Hepatocyte (in vitro differentiated cells): ENCODE measurements at regions not wholly inside any gene's neighbourhood (a gene's known extent, or its start where the extent isn't known, plus 50 kb on each side); places are given as distances from the start of the nearest gene placed in this dataset.
"Not testable (repeated sequence)": the region's sequence is repeated elsewhere in the genome, so short reads cannot be mapped to it uniquely, and the experiment has no call there.

Source experiments
- DNase-seq: peaks from one replicate; pipeline ENCODE4 v3.0.0-alpha.2; 2016; ENCODE audit warnings: low spot score
- H2AFZ ChIP-seq: fragments of 200-600 bp; sonication (generic); 2 replicates; pipeline ENCODE4 v1.6.0; 2016; ENCODE audit warnings: antibody characterized with exemption, mild to moderate bottlenecking
- H3K27ac ChIP-seq: fragments of 200-600 bp; sonication (generic); 2 replicates; pipeline ENCODE4 v1.5.1; 2016; ENCODE audit warnings: mild to moderate bottlenecking
- H3K27me3 ChIP-seq: fragments of 200-600 bp; sonication (generic); 2 replicates; pipeline ENCODE4 v1.6.1; 2016
- H3K36me3 ChIP-seq: fragments of 200-600 bp; sonication (generic); replicated peaks from 2 replicates; pipeline ENCODE4 v1.5.1; 2016; ENCODE audit warnings: low read depth; ENCODE audit not compliant: insufficient read depth
- H3K4me1 ChIP-seq: fragments of 200-600 bp; sonication (generic); 2 replicates; pipeline ENCODE4 v1.5.1; 2016; ENCODE audit warnings: mild to moderate bottlenecking, moderate library complexity; ENCODE audit not compliant: insufficient read depth
- H3K4me2 ChIP-seq: fragments of 200-600 bp; sonication (generic); 2 replicates; pipeline ENCODE4 v1.6.0; 2016
- H3K4me3 ChIP-seq: fragments of 200-600 bp; sonication (generic); 2 replicates; pipeline ENCODE4 v1.5.1; 2016; ENCODE audit warnings: mild to moderate bottlenecking
- H3K79me2 ChIP-seq: fragments of 200-600 bp; sonication (generic); 2 replicates; pipeline ENCODE4 v1.6.0; 2017; ENCODE audit warnings: mild to moderate bottlenecking
- H3K9me2 ChIP-seq: fragments of 200-600 bp; sonication (generic); replicated peaks from 2 replicates; pipeline ENCODE4 v1.6.0; 2017; ENCODE audit warnings: mild to moderate bottlenecking; ENCODE audit not compliant: insufficient read depth
- H3K9me3 ChIP-seq: fragments of 200-600 bp; sonication (generic); 2 replicates; pipeline ENCODE4 v1.5.1; 2016; ENCODE audit warnings: low read depth, mild to moderate bottlenecking
- H4K20me1 ChIP-seq: fragments of 200-600 bp; sonication (generic); 2 replicates; pipeline ENCODE4 v1.6.0; 2016; ENCODE audit warnings: mild to moderate bottlenecking; ENCODE audit not compliant: insufficient read depth, poor library complexity, severe bottlenecking
- CTCF ChIP-seq: fragments of 200-600 bp; sonication (generic); IDR thresholded peaks from 2 replicates; pipeline ENCODE4 v1.5.1; 2016; ENCODE audit warnings: antibody characterized with exemption, mild to moderate bottlenecking; ENCODE audit not compliant: poor library complexity
- EZH2 ChIP-seq: fragments of 200-600 bp; sonication (generic); IDR thresholded peaks from 2 replicates; pipeline ENCODE4 v1.6.1; 2016; ENCODE audit warnings: antibody characterized with exemption, mild to moderate bottlenecking, borderline replicate concordance
- EZH2phosphoT487 ChIP-seq: fragments of 200-600 bp; sonication (generic); IDR thresholded peaks from one replicate; pipeline ENCODE4 v1.6.1; 2018; ENCODE audit warnings: antibody characterized with exemption, mild to moderate bottlenecking, low read depth, moderate library complexity; ENCODE audit not compliant: unreplicated experiment, severe bottlenecking
- WGBS: methylation state at CpG from one replicate; pipeline ENCODE4 v1.1.6; 2016; ENCODE audit warnings: low lambda C conversion rate; ENCODE audit errors: missing lambda C conversion rate; 5-methylcytosine and 5-hydroxymethylcytosine counted together

GRCh38 chr18:37844209-37844970 lies 278.8 kb upstream of the CELF4 start:
- Histone ChIP-seq H3K27ac (no peak overlapping the region), H4K20me1 (no peaks in the 10 kb centered on the region), H3K9me2 (no peaks in the 10 kb centered on the region), H3K4me1 (no peaks in the 10 kb centered on the region), H3K4me2 (no peak overlapping the region), H3K27me3 (no peaks in the 10 kb centered on the region), H3K4me3 (no peak overlapping the region), H3K9me3 (no peaks in the 10 kb centered on the region), H2AFZ (no peak overlapping the region), H3K36me3 (no peaks in the 10 kb centered on the region), H3K79me2 (no peaks in the 10 kb centered on the region)
- 68% methylated on average over 10 of the region's 10 CpGs for WGBS
- DNase-seq = no peak
- TF ChIP-seq CTCF = no peak
- TF ChIP-seq EZH2phosphoT487 = no peak
- TF ChIP-seq EZH2 = no peak

- TF ChIP-seq EZH2 (no peak), EZH2phosphoT487 (no peak), CTCF (no peak)
- no peaks in the 10 kb centered on the region for H3K4me1 ChIP-seq
- no peaks in the 10 kb centered on the region for H3K79me2 ChIP-seq
- 85% methylated on average over 3 of the region's 3 CpGs for WGBS
- H2AFZ ChIP-seq = no peak overlapping the region
- H3K36me3 ChIP-seq = no peaks in the 10 kb centered on the region
- H3K9me2 ChIP-seq = no peaks in the 10 kb centered on the region
- H3K27ac ChIP-seq = no peak overlapping the region
- no peaks in the 10 kb centered on the region for H3K9me3 ChIP-seq
- no peak overlapping the region for H3K4me2 ChIP-seq
- no peaks in the 10 kb centered on the region for H4K20me1 ChIP-seq
- H3K27me3 ChIP-seq = no peaks in the 10 kb centered on the region
- DNase-seq = no peak
- no peak overlapping the region for H3K4me3 ChIP-seq
Measured at GRCh38 chr18:37838083-37838482, 272.5 kb upstream of the CELF4 start.

- Histone ChIP-seq H3K4me1 (no peaks in the 10 kb centered on the region), H3K9me2 (no peaks in the 10 kb centered on the region), H3K9me3 (no peaks in the 10 kb centered on the region), H3K27me3 (no peaks in the 10 kb centered on the region), H3K4me3 (no peak overlapping the region), H2AFZ (no peak overlapping the region), H4K20me1 (no peaks in the 10 kb centered on the region), H3K27ac (no peak overlapping the region), H3K4me2 (no peak overlapping the region), H3K79me2 (no peaks in the 10 kb centered on the region), H3K36me3 (no peaks in the 10 kb centered on the region)
- 73% methylated on average over 1 of the region's 1 CpG for WGBS
- no peak for DNase-seq
- TF ChIP-seq CTCF = no peak
- no peak for TF ChIP-seq EZH2phosphoT487
- TF ChIP-seq EZH2 = no peak
Measured at GRCh38 chr18:37836071-37836970, 270.7 kb upstream of the CELF4 start.

GRCh38 chr18:37832010-37832695 lies 266.6 kb upstream of the CELF4 start:
- not testable (repeated sequence) for DNase-seq, H3K4me3 ChIP-seq, H3K4me1 ChIP-seq, H3K27me3 ChIP-seq, H2AFZ ChIP-seq, H3K9me2 ChIP-seq, H4K20me1 ChIP-seq, H3K27ac ChIP-seq, H3K79me2 ChIP-seq, H3K36me3 ChIP-seq, H3K4me2 ChIP-seq, H3K9me3 ChIP-seq
- 94% methylated on average over 15 of the region's 15 CpGs for WGBS
